ENCODE measurements at regions not wholly inside any gene's neighbourhood (a gene's known extent, or its start where the extent isn't known, plus 50 kb on each side); places are given as distances from the start of the nearest gene placed in this dataset.
"Not testable (repeated sequence)": the region's sequence is repeated elsewhere in the genome, so short reads cannot be mapped to it uniquely, and the experiment has no call there.

DNA sequence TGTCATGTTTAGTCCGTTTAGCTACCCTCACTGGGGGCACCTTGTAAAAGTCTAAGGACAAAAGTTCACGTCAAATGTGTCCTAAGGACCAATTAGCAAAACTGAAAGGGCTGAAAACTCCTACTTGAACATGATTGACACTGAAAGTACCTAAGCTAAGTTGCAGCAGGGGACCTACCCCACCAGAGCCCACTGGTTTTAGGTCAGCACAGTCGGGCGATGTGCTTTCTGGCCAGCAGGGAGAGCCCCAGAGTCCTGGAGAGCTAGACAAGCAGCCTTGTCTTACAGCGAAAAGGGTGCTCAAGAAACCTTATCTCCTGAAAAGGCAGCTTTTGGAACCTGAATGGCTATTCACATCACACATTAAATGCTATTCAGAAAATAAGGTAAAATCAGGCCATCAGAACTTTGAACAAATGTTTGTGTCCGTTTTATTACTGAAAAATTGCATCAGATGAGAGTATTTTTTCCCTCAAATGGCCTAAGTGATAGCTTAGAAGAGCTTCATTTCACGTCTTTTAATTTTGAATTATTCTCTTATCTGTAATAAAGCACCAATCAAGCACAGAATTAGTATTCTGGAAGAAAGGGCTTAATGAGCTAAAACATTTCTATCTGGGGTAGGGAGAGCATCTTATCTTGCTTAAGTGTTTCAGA, 52.2 kb upstream of the MKI67 start:
- DNase-seq = peak; percentile 3

DNA sequence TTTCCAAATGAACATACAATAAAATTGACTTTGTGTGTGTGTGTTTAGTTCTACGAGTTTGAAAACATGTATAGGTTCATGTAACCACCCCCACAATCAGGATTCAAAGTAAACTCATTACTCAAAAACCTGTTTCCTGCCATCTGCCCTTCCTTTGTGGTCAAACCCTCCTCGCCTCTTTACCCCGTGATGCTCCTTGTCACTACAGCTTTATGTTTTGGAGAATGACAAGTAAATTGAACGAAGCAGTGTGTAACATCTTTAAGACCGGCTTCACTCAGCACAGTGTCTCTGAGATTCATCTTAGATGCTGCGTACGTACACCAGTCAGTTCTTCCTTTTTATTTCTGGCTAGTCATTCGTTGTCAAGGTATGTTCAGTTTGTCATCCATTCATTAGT, 54.6 kb upstream of the MKI67 start:
- DNase-seq = no peak

DNA sequence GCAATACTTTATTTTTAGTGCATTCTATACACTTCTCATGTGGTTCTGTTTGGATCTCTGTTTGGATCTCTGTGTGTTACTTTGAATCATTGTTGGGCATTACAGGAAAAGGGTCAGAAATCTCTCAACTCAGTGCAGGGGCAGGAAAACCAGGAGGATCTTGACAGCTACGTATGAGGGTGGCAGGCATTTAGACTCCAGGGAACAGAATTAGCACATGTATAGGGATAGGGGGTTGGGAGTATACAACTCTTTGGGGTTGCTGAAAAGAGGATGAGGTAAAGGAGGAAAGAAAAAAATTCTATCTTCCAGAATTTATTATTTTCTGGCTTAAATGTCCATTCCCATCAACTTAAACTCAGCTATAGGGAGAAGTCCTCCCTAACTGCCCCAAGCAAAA, 59.4 kb upstream of the MKI67 start:
- DNase-seq = no peak

DNA sequence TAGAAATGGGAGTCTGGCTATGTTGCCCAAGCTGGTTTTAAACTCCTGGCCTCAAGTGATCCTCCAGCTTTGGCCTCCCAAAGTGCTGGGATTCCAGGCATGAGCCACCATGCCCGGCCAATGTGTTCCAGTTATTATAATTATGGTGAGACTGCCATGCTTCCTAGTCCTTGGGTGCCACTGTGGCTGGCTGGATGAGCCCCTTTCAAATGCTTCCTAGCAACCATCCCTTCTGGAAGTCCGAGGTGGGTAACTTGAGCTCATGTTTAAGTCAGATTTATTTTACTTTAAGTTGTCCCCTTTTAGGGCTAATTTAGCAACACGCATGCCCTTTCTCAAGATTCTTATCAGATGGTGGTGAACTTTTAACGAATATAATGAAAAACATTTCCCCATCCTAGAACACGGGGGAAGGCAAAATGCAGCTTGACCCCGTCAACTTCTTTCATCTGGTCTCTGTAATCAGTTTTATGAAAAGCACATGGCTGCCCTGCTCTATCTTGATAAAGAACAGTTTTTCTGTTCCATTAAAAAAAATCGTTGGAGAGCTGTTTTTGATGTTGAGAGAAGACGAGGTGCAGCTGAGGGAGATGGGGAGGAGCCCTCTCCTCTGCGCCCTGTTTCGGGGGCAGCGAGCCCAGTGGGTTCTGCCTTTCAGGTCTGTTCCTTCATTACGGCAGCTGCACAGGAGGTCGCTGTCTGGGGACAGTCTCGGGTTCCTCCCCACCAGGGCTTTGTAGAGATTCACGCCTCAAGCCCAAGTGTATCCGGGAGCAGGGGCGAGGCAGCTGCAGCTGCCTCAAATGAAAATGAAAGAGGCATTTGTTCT, 61.0 kb upstream of the MKI67 start:
- no peak for DNase-seq

DNA sequence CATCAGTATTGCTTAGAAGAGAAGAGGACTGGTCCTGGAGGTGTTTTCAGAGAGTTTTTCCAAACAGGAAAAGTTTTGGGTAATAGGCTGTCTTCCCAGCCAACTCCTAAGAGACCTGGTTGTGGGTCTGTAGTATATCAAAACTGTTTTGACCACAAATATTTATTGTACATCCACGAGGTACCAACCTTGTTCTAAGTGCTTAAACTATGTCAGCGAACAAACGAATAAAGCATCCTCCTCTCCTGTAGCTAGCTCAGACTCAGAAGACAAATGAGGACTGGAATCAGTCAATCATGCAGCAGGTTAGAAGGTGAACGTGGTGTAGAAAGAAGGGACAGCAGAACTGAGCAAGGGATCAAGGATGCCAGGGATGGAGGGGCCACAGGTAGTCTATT, 61.6 kb upstream of the MKI67 start:
- no peak for DNase-seq

DNA sequence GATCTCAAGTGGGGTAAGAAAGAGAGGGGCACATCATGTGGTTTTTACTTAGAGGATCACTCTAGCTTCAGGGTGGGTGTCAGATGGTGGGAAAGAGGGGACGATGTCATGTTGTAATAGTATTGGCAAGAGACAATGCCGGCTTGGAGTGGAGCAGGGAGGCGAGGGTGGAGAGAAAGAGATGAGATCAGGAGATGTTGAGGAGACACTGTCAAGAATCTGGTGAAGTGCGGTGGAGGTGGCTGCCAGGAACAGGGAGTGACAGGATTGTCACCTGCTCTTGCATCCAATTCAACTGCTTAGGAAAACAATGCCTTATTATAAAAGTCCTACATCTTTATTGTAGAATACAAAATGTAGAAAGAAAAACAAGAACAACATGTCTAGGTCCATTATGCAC, 63.0 kb upstream of the MKI67 start:
- no peak for DNase-seq

DNA sequence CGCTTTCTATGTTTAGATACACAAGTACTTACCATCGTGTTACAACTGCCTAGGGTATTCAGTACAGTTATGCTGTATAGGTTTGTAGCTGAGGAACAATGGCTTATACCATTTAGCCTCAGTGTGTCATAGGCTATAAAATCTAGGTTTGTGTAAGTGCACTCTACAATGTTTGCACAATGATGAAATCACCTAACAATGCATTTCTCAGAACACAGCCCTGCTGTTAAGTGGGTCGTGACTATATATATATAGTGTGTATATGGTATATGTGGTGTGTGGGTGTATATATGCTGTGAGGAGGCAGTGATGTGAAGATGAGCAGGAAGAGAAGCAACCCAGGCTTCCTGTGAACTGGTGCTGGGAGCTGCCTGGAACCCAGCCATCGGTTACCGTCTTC, 65.6 kb upstream of the MKI67 start:
- no peak for DNase-seq

DNA sequence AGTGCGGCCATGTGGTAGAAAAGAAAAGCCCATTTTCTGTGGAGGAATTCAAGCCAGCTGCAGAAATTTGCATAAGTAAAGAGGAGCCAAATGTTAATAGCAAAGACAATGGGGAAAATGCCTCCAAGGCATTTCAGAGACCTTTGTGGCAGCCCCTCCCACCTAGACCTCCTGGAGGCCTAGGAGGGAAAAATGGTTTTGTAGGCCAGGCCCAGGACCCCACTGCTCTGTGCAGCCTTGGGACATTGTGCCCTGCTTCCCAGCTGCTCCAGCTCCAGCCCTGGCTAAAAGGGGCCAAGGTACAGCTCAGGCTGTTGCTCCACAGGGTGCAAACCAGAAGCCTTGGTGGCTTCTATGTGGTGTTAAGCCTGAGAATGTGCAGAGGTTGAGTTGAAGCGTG, 75.6 kb upstream of the MKI67 start:
- DNase-seq = not testable (repeated sequence)

DNA sequence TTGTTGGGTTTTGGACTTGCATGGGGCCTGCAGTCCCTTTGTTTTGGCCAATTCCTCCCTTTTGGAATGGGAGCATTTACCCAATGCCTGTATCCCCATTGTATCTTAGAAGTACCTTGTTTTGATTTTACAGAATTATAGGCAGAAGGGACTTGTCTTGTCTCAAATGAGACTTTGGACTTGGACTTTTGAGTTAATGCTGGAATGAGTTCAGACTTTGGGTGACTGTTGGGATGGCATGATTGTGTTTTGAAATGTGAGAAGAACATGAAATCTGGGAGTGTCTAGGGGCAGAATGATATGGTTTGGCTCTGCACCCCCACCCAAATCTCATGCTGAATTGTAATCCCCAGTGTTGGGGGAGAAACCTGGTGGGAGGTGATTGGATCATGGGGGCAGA, 76.8 kb upstream of the MKI67 start:
- no peak for DNase-seq

DNA sequence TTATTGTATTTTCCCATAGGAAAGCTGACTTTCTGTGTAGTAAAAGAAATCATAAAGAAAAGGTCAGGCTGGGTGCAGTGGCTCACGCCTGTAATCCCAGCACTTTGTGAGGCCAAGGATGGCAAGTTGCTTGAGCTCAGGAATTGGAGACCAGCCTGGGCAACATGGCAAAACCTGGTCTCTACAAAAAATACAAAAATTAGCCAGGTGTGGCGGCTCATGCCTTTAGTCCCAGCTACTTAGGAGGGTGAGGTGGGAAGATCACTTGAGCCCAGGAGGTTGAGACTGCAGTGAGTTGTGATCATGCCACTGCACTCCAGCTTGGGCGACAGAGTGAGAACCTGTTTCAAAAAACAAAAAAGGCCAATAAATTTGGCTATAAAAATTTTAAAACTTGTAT, 79.4 kb upstream of the MKI67 start:
- DNase-seq = not testable (repeated sequence)

DNA sequence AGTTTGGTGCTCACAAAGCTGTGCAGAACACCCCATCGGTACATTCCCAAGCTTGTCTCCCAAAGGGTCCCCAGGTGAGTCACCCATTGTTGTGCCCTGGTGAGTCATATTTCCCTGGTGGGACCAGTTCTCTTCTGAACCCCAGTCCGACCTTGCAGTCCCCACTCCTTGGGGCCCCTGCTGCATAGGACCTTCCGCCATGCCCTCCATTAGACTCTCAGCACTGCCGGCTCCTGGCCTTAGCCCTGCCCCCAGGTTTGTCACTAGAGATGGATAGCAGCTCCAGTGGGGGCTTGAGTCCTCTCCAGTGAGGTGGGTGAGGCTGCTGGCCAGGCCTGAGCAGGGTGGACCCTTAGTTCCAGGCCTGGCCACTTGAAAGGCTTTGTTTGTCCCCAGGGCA, 80.5 kb upstream of the MKI67 start:
- DNase-seq = no peak

DNA sequence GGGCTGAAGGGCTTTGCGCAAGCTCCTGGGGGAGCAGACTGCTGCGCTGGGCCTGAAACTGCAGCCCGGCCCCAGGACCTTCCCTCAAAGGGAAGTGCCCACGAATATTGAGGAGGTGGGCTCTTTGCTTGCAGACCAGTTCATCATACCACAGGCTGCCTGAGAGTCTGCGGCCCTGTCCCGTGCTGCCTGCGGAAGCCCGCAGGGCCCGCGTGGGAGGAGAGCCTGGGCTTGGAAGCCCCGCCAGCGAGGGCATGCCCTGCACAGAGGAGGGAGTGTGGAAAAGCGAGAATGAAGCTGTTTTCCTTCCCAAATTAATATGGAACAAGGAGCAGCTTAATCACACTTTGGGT, 83.6 kb upstream of the MKI67 start:
- no peak for DNase-seq

DNA sequence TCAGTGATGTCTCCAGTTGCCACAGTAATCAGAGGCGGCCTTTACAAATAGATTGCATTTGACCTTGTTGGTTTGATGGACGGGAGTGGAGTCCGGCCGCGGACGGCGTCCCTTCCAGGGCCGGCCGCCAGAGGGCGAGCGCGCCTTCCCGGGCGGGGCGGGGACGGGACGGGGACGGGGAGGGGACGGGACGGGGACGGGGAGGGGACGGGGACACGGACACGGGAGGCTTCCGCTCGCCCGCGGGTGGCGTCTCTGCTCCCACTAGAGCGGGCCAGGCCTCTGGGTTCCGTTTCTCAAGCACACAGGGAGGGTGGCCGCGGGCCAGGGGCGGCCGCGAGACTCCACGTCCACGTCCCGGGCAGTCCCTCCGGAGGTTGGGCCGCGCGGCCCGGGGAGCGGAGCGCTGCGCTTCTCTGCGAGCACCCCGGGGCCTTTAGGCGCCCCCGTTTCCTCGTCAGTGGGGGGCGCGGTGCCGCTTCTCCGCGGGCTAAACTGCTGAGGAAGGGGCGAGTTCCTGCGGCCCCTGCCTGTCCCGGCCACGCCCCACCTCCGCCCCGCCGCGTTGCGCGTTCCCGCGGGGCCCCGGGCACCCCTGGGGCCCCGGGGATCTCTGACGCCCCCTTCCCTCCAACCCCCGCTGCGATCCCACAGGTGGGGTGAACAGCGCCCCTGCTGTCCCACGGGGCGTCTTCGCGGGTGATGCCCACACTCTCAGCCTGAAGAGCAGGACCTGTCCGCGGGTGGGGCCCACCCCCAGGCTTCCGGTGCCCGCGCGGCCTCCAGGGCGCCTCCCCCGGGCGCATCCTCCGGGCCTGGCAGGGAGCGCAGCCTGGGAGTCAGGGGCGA, 84.2 kb upstream of the MKI67 start:
- peak; percentile 7 for DNase-seq

DNA sequence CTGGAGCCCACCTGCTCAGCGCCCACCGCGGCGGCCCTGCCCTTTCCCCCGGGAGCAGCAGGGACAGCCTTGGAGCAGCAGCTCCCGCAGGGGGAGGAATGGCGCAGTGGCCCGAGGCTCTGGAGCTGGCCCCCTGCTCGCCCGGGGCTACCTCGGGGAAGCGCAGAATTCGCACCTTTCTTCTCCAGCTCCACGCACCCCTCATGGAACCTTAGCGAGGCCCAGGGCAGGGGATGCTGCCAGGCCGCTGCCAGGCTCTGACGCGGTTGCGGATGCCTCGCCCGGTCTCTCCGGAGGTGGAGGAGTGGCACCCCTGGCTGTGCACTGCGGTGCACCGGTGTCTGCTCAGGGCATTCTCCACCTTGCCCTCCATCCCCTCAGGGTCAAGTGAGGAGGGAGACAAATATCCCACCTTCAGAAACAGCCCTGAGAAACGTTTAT, 84.9 kb upstream of the MKI67 start:
- DNase-seq = no peak

DNA sequence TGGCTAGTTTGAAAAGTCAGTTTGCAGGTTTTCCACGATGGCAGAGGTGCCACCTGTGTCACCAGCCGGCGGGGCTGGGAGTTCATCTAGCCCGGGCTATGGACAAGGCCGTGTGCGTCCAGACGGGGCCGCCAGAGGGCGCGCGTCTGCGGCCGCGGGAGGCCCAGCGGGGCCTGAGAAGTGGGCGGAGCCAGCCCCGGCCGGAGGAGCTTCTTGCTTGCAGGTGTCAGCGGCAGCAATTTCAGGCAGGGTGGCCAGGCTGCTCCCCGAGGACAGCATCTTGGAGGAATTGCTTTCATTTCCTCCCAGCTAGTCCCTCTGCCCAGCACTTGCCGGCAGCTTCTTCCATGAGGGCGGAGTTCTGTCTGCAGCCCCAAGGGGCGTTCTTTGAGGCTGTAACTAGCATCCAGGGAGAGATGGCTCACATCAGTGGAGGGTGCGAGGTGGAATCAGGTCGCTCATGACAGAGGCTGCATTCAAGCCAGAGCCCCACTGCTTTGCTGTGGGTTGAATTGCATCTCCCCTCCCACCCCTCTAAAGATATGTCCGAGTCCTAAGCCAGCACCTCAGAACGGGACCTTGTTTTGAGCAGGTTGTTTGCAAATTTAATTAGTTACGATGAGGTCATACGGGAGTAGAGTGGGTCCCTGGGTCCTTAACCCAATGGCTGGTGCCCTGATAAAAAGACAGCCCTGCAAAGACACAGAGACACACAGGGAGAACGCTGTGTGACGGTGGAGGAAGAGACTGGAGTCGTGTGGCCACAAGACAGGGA, 85.9 kb upstream of the MKI67 start:
- DNase-seq = peak; percentile 82

DNA sequence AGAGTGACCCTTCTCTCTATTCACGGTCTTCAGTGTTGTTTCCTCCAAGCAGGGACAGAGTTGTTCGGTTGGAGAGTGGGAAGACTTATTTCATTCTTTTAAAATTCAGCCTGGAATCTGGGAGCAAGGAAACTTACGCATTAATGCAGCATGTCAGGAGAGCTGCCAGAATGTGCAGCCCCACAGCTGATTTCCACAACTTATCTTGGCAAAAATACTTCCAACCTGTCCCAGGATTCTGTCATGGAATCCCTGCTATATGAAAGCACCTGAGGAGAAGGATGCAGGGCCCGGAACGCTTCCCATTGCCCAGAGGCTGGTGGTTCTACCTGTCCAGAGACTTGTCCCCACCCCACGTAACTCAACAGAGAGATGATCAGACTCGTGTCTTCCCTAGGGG, 86.9 kb upstream of the MKI67 start:
- DNase-seq = no peak

DNA sequence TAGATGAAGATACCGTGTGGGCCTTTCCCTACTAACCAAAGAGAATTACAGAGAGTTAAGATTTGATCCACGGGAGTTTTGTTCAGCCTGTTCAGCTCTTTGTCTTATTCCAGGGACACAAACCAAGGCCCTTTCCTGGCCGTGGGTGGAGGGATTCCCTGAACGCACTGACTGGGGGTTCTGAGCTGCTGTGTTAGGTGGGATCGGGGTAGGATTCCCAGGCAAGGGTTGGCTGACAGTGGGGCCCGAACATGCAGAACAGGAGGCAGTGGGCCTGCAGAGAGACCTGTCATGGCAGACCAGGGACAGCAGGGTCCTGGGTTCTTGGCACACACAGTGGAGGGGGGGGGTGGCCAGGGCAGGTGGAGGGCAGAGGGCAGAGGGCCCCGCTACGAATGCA, 89.5 kb upstream of the MKI67 start:
- DNase-seq = no peak

DNA sequence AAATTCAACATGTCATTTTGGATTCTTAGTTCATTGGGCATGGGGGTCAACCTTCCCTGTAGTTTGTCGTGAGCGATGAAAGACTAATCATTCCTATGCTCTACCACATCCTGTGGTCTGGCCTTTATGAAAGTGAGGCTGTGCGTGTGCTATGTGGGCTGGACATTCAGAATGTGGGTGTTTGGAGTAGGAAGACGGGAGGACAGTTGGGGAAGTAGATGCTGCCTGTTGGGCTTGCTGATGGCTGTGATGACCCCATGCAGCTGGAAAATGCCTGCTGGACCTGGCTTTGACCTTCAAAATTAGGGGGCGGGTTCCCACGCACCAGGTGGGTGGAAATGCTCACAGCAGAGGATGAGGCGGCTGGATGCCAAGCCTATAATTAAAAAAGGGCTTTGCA, 90.9 kb upstream of the MKI67 start:
- no peak for DNase-seq

DNA sequence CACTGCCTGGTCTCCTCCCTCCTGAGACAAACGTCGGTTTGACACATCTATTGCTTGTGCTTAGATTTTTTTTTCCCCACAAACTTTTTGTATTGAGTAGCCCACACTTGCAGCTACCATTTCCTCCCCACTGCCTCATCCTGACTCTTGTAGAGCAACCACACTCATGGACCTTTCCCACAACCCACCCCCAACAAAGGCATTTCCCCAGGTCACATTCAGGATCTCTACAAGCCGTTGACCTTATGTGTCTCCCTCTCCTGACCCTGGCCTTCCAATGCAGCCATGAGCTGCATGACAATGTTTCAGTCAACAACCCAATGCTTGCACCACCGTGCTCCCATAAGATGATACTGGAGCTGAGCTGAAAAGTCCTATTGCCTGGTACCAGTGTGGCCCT, 91.9 kb upstream of the MKI67 start:
- no peak for DNase-seq

DNA sequence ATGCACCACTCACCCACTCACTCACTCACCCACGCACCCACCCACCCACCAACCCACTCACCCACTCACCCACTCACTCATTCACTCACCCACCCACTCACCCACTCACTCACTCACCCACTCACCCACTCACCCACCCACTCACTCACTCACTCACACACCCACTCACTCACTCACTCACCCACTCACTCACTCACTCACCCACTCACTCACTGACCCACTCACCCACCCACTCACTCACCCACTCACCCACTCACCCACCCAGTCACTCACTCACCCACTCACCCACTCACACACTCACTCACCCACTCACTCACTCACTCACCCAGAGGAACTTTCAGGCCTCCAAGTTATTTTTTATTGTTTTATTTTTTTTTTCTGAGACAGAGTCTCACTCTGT, 93.1 kb upstream of the MKI67 start:
- no peak for DNase-seq

DNA sequence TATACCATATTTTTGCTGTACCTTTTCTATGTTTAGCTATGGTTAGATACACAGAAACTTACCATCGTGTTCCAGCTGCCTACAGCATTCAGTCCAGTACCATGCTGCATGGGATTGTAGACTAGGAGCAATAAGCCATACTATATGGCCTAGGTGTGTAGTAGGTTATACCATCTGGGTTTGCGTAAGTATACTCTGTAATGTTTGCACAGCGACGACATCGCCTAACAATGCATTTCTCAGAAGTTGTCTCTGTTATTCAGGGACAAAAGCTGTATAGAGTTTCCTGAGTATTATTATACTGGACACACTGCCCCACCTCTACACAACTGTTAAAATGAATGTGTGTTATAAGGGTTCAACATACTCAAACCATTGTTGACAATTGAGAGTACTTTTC, 93.8 kb upstream of the MKI67 start:
- DNase-seq = no peak

DNA sequence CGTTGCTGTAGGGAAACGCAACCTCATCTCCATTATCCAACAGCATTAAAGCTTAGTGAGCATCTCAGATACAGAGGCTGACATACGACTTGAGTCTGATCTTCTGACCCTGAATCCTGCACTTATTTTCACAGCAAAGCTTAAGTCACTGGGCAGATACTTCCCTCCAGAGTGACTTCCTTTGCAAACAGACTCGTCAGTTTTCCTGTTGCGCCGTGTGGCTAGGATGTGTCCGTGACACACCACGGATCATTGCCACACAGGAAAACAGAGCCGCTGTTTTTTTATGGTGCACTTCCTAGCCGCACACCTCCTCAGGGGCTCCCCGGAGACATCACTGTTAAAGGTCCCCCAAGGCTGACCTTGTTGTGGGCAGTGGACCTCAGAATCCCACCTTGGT, 94.9 kb upstream of the MKI67 start:
- no peak for DNase-seq

DNA sequence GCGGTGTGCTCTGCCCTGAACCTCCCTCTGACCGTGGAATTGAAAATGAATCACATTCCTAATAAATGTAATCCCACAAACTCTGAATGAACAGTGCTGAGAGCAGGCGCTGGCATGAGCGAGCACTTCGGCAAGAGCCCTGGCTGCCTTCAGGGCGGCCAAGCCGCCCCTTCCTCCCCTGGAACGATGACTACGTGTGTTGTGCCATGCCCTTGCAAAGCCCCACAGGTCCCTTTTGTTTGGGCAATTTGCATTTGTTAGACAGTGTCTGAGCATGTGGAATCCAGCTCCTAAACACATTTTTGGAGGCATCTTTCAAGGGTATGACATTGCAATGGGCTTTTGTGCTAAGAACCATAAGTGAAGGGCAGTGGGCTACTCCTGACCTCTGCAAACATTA, 95.6 kb upstream of the MKI67 start:
- DNase-seq = no peak

All from RPMI8226 (cell line).